Endothelial cell of umbilical vein (primary cell): ENCODE measurements at regions not wholly inside any gene's neighbourhood (a gene's known extent, or its start where the extent isn't known, plus 50 kb on each side); places are given as distances from the start of the nearest gene placed in this dataset.

ENCODE experiments used
- BruUV-seq: library from RNA; stranded (reverse); fragments of 400-500 nt; replicated peaks from 2 replicates; lab custom pipeline; 2021; lab: Mats Ljungman, UMichigan
- CTCF ChIA-PET: fragments of 300-600, 350-600 bp; sonication (Branson Sonifier 250); formaldehyde crosslinking; loops from one replicate; lab custom pipeline; 2021; ENCODE audit warnings: antibody characterized with exemption, inconsistent platforms; lab: Charles Lee
- POLR2A ChIA-PET: fragments of 300-600, 350-600 bp; sonication (Branson Sonifier 250); formaldehyde crosslinking; loops from one replicate; lab custom pipeline; 2021; ENCODE audit warnings: antibody characterized with exemption, inconsistent platforms; lab: Charles Lee
- DNase-seq: peaks from one replicate; pipeline ENCODE4 v3.0.0-alpha.2; 2011; ENCODE audit warnings: low read depth, low spot score
- FAIRE-seq: peaks from 2 replicates; lab custom pipeline; 2011; peaks lifted over from hg19 to GRCh38; lab: Jason Lieb, UNC
- H2AFZ ChIP-seq: 2 replicates; pipeline ENCODE4 v1.6.0; 2012; ENCODE audit warnings: low read depth, low read length, control low read depth, inconsistent platforms
- H3K27ac ChIP-seq: 2 replicates; pipeline ENCODE4 v1.5.1; 2011; ENCODE audit warnings: low read depth, mild to moderate bottlenecking, control low read depth, low read length, moderate library complexity; ENCODE audit not compliant: insufficient read depth
- H3K27me3 ChIP-seq, 2 experiments: 2 replicates each; pipeline versions ENCODE4 v1.6.0 to v1.6.1; 2011; ENCODE audit warnings: low read length in 2 of 2, mixed read lengths in 1 of 2; ENCODE audit not compliant: control insufficient read depth in 2 of 2, insufficient read depth in 2 of 2
- H3K36me3 ChIP-seq, 2 experiments: 2 replicates in 1 of 2; 3 replicates in 1 of 2; pipeline ENCODE4 v1.5.1; 2011; ENCODE audit warnings: low read length in 2 of 2, mild to moderate bottlenecking in 1 of 2, moderate library complexity in 1 of 2; ENCODE audit not compliant: control insufficient read depth in 2 of 2, insufficient read depth in 2 of 2; ENCODE audit errors: extremely low read depth in 1 of 2
- H3K4me1 ChIP-seq: 3 replicates; pipeline ENCODE4 v1.5.1; 2011; ENCODE audit warnings: mild to moderate bottlenecking, low read length; ENCODE audit not compliant: control insufficient read depth, insufficient read depth; ENCODE audit errors: extremely low read depth
- H3K4me2 ChIP-seq: 2 replicates; pipeline ENCODE4 v1.6.1; 2011; ENCODE audit warnings: low read length, control low read depth, mixed read lengths; ENCODE audit not compliant: insufficient read depth
- H3K4me3 ChIP-seq, 3 experiments: fragments of 200-600 bp in 1 of 3; sonication (generic), shearing (Covaris generic) in 1 of 3; replicated peaks in 1 of 3; 2 replicates each; pipeline ENCODE4 v1.5.1; 2011 to 2016; ENCODE audit warnings: control low read depth in 3 of 3, low read length in 3 of 3, mild to moderate bottlenecking in 2 of 3, inconsistent platforms in 1 of 3, low read depth in 1 of 3, moderate library complexity in 1 of 3; ENCODE audit not compliant: insufficient read depth in 1 of 3
- H3K79me2 ChIP-seq: 2 replicates; pipeline ENCODE4 v1.6.0; 2012; ENCODE audit warnings: low read length, inconsistent platforms; ENCODE audit not compliant: control insufficient read depth, insufficient read depth
- H3K9ac ChIP-seq: replicated peaks from 2 replicates; pipeline ENCODE3; 2011; ENCODE audit warnings: low read length, control low read depth; ENCODE audit not compliant: insufficient read depth; ENCODE audit errors: extremely low read depth
- H3K9me1 ChIP-seq: replicated peaks from 3 replicates; pipeline ENCODE4 v1.6.0; 2011; ENCODE audit warnings: mild to moderate bottlenecking, low read length; ENCODE audit not compliant: control insufficient read depth, insufficient read depth; ENCODE audit errors: extremely low read depth
- H3K9me3 ChIP-seq: replicated peaks from 2 replicates; pipeline ENCODE4 v1.5.1; 2012; ENCODE audit warnings: low read length, inconsistent platforms; ENCODE audit not compliant: control insufficient read depth, insufficient read depth
- H4K20me1 ChIP-seq: replicated peaks from 2 replicates; pipeline ENCODE3; 2011; ENCODE audit warnings: mild to moderate bottlenecking, low read length; ENCODE audit not compliant: control insufficient read depth, insufficient read depth; ENCODE audit errors: extremely low read depth
- EZH2 ChIP-seq: IDR thresholded peaks from 2 replicates; pipeline ENCODE4 v1.6.1; 2012; ENCODE audit warnings: borderline replicate concordance, low read depth, mild to moderate bottlenecking, moderate library complexity, low read length, inconsistent platforms; ENCODE audit not compliant: severe bottlenecking
- FOS ChIP-seq: IDR thresholded peaks from 2 replicates; pipeline ENCODE4 v1.6.1; 2011; ENCODE audit warnings: mild to moderate bottlenecking, low read length, moderate library complexity, borderline replicate concordance; ENCODE audit not compliant: insufficient read depth
- GATA2 ChIP-seq: IDR thresholded peaks from 2 replicates; pipeline ENCODE4 v1.7.0; 2011; ENCODE audit warnings: low read depth, mild to moderate bottlenecking, moderate library complexity, mixed read lengths, low read length; ENCODE audit not compliant: insufficient read length, insufficient read depth
- JUN ChIP-seq: IDR thresholded peaks from 2 replicates; pipeline ENCODE4 v1.6.1; 2011; ENCODE audit warnings: borderline replicate concordance, low read depth; ENCODE audit not compliant: insufficient read length, insufficient read depth
- MYC ChIP-seq: IDR thresholded peaks from one replicate; pipeline ENCODE4 v1.6.1; 2011; ENCODE audit warnings: mild to moderate bottlenecking, low read depth, low read length
- POLR2A ChIP-seq: IDR thresholded peaks from 2 replicates; pipeline ENCODE4 v1.6.1; 2012; ENCODE audit warnings: low read depth, mild to moderate bottlenecking, control low read depth, low read length
- POLR2AphosphoS5 ChIP-seq: IDR thresholded peaks from 2 replicates; pipeline ENCODE4 v1.6.1; 2012; ENCODE audit warnings: low read depth, mild to moderate bottlenecking, control low read depth, low read length, moderate library complexity; ENCODE audit not compliant: insufficient read depth
- dilution Hi-C: fragments of 300-500 bp; cut with MboI; formaldehyde crosslinking; loops from one replicate; pipeline ENCODE4 v1.15.0; 2019; ENCODE audit warnings: low sequenced_read_pairs; ENCODE audit not compliant: extremely low pct_ligation_motif_present
- intact Hi-C: fragments of 100-400 bp; cut with micrococcal nuclease; formaldehyde crosslinking; loops from one replicate; pipeline ENCODE4 v1.10.0; 2022
- TF ChIP-seq, protein P1 (sequence below), 2 donors: IDR thresholded peaks; 1 replicate in 1 of 2; 2 replicates in 1 of 2; pipeline ENCODE4 v1.5.1; 2011; ENCODE audit warnings: low read length in 2 of 2, mild to moderate bottlenecking in 2 of 2, moderate library complexity in 2 of 2, control low read depth in 1 of 2, inconsistent platforms in 1 of 2, low read depth in 1 of 2; ENCODE audit not compliant: insufficient read depth in 1 of 2; ENCODE audit errors: extremely low read depth in 1 of 2
- TF ChIP-seq, protein P2 (sequence below): IDR thresholded peaks from 2 replicates; pipeline ENCODE4 v1.6.1; 2011; ENCODE audit not compliant: insufficient read depth, insufficient read length

DNA sequence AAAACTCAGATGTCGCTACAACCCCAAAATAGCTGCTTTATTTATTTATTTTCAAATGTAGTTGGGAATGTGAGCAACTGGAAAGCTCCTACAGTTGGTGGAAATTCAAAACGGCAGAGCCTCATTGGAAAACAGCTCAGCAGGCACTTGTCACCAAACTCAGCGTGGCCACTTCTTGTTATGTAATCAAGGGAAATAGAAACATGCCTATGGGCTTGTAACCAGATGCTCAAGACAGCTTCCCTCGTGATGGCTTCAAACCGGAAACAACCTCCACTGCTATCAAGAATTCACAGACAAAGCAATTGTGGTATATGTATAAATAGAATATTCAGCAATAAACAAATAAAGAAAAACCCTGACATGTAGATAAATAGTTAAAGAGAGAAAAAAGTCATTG is 627.8 kb upstream of the SLC10A2 start:
- Histone ChIP-seq H3K27me3 (no peaks in the 10 kb centered on the region), H3K4me2 (no peak overlapping the region), H3K36me3 (no peaks in the 10 kb centered on the region), H2AFZ (no peak overlapping the region), H3K4me3 (no peak overlapping the region), H3K9ac (no peak overlapping the region), H3K9me1 (no peaks in the 10 kb centered on the region), H3K27ac (no peak overlapping the region), H3K4me1 (no peaks in the 10 kb centered on the region), H3K9me3 (no peaks in the 10 kb centered on the region), H4K20me1 (no peaks in the 10 kb centered on the region), H3K79me2 (no peaks in the 10 kb centered on the region)
- dilution Hi-C loops, result no loop called here
- DNase-seq, result no peak
- ChIA-PET CTCF (no interaction called here), POLR2A (no interaction called here)
- no peak for FAIRE-seq
- no TSS peak for BruUV-seq
- intact Hi-C loops, result no loop called here
- TF ChIP-seq EZH2, result no peak
- TF ChIP-seq POLR2A, result no peak
- no peak for TF ChIP-seq MYC
- TF ChIP-seq, protein P1, sequence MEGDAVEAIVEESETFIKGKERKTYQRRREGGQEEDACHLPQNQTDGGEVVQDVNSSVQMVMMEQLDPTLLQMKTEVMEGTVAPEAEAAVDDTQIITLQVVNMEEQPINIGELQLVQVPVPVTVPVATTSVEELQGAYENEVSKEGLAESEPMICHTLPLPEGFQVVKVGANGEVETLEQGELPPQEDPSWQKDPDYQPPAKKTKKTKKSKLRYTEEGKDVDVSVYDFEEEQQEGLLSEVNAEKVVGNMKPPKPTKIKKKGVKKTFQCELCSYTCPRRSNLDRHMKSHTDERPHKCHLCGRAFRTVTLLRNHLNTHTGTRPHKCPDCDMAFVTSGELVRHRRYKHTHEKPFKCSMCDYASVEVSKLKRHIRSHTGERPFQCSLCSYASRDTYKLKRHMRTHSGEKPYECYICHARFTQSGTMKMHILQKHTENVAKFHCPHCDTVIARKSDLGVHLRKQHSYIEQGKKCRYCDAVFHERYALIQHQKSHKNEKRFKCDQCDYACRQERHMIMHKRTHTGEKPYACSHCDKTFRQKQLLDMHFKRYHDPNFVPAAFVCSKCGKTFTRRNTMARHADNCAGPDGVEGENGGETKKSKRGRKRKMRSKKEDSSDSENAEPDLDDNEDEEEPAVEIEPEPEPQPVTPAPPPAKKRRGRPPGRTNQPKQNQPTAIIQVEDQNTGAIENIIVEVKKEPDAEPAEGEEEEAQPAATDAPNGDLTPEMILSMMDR (IDR thresholded peaks at IDR 0.05; ENCODE audit: extremely low read depth in 1 of 2, insufficient read depth in 1 of 2, low read depth in 1 of 2, low read length in 2 of 2), result no peak
- no peak for TF ChIP-seq JUN
- TF ChIP-seq POLR2AphosphoS5, result no peak
- no peak for TF ChIP-seq GATA2
- TF ChIP-seq FOS, result no peak
- TF ChIP-seq, protein P2, sequence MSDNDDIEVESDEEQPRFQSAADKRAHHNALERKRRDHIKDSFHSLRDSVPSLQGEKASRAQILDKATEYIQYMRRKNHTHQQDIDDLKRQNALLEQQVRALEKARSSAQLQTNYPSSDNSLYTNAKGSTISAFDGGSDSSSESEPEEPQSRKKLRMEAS, result no peak
